ENCODE measurements at regions not wholly inside any gene's neighbourhood (a gene's known extent, or its start where the extent isn't known, plus 50 kb on each side); places are given as distances from the start of the nearest gene placed in this dataset.
"Not testable (repeated sequence)": the region's sequence is repeated elsewhere in the genome, so short reads cannot be mapped to it uniquely, and the experiment has no call there.

DNA sequence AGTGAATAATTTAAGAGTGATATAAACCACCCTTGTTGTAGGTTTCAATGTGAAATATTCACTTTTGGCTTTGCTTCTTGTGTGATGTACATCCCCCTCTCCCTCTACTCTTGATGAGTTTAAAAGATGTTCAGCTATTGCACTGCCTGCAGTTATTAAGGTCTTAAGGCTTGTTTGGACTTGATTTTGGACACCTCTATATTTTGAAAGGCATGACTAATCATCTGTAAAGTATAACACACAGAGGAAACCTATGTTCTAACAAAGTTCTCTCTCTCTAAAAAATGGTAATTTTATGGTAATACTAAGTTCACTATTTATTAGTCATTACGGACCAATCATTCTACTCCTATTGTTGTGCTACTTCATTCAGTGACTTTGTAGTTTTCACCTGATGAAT lies 1719.9 kb downstream of the GRIK2 start:
- DNase-seq: no peak

DNA sequence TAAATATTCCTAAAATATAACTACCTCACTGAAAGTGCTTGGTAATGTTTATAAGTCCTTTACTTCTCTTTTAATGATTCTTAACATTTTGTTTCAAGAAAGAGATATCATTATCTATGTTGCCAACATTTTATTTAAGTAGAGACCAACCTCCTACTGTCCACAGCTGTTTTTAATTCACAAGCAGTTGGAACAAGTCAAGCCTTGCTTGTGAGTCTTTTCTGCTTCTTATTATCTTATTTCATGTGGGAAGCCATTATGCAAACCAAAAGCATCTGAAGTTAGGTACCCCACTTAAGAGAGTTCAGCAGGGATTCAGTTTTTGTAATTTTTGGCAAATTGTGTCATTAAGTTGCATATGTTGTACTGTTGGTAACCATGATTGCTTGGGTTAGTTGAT lies 1714.5 kb downstream of the GRIK2 start:
- no peak for DNase-seq

DNA sequence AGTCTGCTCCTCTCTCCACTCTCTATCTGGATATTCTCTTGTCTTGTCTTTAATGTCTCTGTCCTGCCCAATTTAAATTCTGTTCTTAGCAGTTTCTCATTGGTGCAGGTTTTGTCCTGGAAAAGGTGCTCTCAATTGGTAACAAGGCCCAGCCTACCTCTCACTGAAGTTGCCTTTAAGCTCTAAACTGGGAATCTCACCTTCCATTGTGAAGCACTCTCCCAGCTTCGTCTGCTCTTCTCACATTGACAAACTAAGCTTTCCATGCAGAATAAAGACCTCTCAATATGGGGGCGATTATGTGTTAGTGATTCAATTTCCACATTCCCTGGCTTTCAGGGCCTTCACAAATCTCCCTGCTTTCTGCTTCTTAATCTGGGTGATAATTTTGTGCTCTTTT lies 1712.2 kb downstream of the GRIK2 start:
- DNase-seq: no peak

DNA sequence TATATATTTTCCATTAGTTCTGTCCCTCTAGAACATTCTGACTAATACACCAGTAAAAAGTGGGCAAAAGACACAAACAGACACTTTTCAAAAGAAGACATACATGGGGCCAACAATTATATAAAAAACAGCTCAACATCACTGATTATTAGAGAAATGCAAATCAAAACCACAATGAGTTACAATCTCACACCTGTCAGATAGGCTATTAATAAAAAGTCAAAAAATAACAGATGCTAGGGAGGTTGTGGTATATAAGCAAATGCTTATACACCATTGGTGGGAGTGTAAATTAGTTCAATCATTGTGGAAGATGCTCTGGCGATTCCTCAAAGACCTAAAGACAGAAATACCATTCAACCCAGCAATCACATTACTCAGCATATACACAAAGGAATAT lies 1707.8 kb downstream of the GRIK2 start:
- DNase-seq: no peak

DNA sequence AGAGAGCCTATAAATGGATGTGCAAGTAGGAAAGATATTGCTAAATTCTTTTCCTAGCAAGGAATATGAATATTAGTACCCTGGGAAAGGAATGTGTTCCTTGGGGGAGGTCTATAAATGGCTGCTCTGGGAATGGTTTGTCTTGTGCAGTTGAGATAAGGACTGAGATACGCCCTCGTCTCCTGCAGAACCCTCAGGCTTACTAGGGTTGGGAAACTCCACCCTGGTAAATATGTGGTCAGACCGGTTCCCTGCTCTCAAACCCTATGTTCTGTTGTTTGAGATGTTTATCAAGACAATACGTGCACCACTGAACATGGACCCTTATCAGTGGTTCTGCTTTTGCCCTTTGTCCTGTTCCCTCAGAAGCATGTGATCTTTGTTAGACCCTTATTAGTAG lies 1698.9 kb downstream of the GRIK2 start:
- not testable (repeated sequence) for DNase-seq

DNA sequence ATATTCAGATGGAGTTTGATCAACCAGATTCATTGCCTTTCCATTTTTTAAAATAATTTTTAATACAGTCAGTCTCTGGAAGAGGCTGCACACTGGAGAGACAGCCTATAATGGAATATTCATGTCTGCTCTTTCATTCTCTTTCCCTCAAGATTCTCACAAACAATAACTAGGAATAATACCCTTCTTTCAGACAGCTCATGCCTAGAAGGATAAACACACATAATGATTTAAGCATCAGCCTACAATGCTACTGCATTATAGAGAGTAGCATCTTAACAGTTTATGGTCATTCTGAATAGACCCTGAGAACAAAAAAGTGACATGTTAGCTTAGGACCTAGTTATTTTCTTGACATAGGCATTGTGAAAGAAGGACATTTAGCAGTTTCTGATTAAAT lies 1692.3 kb downstream of the GRIK2 start:
- DNase-seq: no peak

DNA sequence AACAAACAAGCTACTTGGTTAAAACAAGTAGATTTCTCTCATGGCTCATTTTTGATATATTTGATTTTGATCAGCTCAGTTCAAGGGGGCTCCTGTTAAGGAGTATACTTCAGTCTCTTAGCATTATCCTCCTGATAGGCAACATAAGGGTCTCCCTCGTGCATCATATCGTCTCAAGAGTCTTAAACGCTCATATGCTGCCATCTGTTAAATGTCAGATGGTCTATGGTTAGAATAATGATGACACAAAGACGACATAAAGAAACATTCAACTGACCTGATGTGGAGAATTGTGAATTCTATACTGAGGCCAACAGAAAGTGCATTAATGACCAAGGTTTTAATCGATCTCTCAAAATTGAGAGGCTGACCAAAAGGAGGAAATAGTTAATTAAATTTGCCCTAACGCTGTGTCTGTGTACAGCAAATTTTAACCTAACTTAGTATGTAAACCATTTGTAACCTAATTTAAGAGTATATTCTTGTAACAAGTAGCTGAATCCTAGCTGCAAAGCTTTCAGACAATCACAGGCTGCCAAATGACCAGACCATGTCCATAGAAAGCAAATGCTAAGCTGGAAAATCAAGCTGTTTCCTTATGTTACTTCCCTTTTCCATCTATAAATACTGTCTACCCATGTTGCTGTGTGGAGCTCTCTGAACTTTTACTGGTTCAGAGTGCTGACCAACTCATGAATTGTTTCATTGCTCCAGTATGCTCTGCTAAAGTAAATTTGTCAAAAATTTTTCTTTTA lies 1688.5 kb downstream of the GRIK2 start:
- peak; percentile 24 for DNase-seq

DNA sequence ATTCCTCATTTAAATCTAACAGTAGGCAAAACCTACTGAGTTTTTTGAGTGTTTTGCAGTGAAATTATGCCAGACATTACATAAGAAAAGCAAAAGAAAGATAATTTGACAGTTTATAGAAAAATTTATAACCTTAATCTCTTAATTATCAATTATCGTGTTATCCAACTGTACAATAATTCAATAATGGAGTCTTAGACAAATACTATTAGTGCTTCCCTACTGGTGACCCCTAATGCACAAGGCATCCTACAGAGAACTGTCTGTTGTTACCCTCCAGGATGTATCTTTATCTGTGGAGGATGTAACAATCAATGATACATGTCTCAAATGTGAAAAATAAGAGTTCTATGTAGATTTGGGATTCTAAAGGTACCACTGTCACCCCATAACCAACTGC lies 1687.6 kb downstream of the GRIK2 start:
- DNase-seq: no peak

DNA sequence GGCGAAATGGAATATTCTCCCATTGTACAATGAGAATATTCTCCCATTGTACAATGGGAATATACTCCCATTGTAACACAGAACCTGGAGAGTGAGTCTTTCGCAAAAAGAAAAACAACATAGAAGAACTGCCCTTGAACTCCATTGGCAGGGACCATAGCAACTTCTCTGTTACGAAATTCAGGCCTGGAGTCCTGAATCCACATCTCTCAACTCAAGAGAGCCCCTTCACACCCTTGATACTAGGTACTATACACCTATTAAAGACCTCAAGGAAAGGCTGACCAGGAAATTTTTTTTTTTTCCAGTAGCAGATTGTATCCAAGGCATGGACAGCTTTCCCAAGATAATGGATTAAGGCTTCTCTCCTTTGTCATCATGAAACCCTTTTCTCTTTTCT lies 1687.0 kb downstream of the GRIK2 start:
- no peak for DNase-seq

DNA sequence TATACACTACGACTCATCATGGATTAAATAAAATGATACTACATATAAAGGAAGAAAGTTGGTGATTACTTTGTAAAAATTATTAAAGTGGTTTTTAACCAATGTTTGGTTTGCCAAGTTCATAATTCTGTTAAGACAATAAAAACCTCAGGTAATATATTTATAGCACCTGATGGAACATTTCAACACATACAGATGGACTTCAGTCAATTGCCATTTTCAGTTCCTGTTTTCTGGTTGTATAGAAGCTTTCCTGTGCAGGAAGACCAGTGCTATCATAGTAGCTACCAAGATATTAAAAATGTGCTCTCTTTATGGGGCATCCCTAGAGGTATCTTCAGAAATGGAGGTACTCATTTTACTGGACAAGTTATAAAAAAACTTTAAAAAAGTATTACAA lies 1686.4 kb downstream of the GRIK2 start:
- no peak for DNase-seq

DNA sequence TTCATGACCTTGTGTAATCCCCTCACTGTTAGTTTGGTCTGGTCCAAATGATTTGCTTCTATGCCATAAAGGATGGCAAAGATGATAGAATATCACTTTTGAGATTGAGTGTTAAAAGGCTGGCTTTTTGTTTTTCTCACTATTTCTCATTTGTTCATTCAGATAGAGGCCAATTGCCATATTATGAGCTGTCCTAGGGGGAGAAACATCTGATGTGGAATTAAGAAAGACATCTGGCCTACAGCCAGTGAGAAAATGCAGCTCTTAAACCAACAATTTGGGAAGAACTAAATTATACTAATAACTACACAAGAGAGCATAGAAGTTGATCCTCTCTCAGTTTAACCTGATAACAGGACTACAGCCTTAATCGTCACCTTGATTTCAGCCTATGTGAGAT lies 1668.6 kb downstream of the GRIK2 start:
- DNase-seq: no peak

DNA sequence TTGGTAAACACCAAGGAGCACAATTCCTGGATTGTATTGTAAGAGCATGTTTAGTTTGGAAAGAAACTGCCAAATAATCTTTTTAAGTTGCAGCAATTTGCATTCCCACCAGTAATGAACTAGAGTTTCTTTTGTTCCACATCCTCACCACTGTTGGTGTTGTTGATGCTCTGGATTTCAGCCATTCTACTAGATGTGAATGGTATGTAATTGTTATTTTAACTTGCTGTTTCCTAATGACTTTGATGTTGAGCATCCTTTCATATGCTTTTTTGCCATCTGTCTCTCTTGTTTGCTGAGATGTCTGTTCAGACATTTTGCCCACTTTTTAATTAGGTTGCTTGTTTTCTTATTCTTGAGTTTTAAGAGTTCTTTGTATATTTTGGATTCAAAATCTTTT lies 1654.1 kb downstream of the GRIK2 start:
- DNase-seq: no peak

DNA sequence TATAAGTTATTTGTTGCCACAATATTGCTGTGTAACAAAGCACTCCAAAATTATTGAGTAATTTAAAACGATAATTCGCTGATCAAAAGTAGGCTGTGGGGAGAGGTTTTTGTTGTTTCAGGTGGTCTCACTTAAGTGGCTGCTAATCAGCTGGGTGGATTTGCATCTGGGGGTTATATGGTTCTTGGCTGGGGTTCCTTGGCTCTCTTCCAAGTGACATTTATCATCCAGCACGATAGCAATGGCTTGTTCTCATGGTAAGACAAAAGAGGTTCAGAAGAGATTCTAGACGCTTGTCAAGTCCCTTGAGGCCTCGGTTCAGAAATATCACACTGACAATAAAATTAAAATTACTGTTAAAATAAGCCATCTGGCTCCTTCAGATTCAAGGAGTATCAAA lies 1648.8 kb downstream of the GRIK2 start:
- peak; percentile 84 for DNase-seq

DNA sequence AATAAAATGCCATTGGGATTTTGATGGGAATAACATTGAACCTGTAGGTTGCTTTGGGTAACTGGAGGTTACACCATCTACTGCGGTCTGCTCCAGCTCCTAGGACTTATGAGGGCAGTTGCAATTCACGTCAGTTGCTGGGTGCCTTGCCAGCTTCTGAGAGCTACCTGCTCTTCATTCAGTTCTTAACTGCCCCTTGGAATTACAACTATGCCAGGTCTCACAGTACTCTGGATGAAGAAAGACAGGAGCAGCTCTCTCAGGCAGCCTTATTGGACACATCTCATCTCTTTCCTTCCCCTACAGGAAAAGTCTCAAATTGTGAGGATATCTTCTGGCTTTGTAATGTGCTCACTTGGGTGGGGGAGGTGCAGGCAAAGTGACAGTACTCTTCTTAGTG lies 1643.3 kb downstream of the GRIK2 start:
- no peak for DNase-seq

DNA sequence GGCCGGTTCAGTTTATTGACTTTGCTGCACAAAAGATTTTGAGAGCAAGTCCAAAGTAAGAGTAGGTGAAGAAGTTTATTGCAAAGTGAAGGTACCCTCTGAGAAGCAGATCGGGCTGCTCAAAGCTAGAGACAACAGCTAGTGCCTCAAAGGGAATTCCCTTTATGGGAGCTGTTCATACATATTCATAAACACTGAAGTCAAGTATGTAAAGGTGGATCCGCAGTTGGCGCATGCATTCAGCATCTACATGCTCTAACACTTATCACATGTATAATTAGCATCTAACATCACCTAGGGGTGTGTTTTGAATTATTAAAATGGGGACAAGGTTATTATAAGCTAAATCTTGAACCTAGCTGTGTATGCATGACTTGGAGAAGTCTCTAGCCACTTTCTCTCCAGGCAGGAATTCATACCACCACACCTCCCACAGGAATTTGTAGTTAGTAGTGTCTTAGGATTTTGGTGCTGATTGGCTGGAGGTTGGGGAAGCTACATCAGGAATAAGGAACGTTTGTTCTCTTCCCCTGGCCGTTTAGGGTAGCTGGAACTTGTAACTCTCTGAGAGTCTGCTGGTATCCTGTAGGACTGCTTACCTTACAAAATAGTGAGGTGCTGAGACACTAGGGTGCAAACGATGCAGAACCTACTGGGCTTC lies 1633.9 kb downstream of the GRIK2 start:
- no peak for DNase-seq

DNA sequence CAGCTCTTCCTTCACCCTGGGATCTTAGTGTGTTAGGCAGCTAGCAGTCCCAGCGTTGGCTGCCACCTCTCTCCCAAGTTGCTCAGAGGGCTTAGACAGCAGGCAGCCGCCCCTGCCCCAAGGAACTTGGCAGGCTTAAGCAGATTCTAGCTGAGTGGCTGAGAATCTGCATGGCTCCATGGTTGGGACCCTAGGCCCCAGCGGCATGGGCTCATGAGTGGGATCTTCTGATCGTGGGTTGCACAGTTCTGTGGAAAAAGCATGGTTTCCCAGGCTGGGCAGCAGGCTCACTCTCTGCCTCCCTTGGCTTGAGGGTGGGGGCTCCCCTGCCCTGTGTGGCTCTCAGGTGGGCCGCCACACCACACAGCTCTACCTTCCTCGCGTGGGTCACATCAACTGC lies 1624.9 kb downstream of the GRIK2 start:
- DNase-seq: no peak

DNA sequence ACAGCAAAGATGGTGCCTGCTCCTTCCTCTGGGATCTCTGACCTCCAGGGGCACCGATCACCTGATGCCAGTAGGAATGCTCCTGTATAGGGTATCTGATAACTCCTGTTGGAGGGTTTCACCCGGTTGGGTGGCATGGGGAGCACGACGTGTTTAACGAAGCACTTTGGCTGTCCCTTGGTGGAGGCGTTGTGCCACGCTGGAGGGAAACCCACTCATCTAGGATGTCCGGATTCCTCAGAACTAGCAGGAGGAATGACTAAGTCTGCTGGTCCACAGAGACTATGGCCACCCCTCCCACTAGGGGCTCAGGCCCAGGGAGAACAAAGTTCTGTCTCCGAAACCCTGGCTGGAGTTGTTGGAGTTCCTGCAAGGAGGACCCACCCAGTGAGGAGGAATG lies 1624.4 kb downstream of the GRIK2 start:
- no peak for DNase-seq

DNA sequence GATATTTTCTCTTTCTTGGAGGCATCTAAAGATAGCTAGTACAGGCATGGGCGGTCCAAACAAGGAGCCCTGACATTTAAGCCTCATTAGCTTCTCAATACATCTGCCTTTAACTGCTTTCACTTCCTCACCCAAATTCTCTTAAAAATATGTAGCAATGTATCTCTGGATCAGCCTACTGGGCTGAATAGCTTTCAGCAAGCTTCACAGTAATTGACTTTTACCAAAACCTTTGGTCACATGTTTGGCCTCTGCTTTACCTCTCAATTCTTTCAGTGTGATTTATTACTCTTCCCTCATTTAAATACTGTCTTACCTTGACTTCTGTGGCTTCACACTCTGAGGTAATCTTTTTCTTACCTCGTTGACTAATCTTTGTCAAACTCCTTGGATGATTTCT lies 1618.1 kb downstream of the GRIK2 start:
- DNase-seq: no peak

DNA sequence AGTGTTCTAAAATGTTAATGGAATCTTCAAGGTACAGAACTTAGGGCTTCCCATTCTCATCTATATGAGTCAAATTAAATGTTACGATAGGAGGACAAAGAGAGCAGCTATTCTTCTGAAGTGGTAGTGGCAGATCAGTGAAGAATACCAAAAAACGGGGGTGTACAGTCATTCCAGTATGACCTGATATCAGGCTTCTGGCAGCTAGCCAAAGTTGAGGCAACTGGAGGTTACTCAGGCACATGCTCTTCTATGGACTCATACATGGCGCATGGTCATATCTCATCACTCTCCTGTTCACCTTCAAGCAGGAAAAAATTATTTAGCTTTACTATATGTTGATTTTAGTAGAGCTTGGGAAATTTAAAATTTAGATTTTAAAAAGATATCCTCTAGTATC lies 1608.8 kb downstream of the GRIK2 start:
- no peak for DNase-seq

DNA sequence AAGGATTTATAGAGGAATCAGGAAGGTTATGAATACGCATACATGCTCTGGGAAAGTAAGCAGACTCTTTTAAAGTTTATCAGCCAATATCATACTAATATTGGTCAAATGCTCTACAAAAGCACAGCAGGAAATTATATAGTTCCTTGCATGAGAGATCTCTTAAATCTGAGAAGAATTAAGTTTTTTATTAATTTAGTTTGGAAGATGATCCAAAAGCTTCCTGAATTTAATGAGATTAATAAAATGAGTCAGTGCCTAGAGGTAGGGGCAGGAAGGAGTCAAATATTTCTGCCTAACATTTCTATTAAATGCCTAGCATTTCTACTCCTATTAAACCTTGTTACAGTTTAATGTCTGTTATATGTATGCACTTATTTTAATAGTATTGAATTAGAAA lies 1608.2 kb downstream of the GRIK2 start:
- DNase-seq: no peak

DNA sequence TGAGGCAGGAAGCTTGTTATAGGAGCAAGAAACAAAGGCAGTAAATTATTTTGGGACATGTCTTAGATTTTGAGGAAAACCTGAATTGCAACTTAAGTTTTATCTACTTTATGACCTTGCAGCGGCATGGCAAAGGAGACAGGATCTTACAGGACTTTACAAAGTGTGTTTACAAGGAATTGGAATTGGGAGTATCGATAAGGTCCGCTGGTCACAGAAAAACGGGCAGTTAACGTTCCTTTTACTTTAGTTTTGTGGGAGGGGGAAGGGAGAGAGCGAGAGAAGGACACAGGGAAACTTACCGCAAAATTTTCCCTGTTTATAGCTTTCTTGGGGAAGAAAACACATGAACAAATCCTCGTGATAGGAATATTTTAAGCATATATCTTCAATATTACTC lies 1607.2 kb downstream of the GRIK2 start:
- DNase-seq: no peak

DNA sequence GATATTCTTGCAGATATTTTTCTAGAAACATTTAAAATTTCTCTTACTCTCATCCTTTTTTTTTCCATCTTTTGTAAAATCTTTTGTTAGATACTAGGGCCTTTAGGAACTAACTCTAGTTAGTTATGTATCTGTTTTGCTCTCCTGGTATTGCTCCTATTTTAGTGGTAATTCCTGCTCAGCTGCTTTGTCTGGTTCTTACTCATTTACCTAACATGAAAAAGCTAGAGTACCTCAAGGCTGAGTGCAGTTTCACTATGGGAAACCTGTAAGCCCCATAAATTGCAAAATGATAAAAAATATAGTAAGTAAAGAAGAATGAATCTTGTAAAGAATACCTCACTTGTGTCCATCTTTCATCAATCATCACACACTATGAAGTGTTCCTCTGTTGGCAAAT lies 1602.0 kb downstream of the GRIK2 start:
- no peak for DNase-seq

DNA sequence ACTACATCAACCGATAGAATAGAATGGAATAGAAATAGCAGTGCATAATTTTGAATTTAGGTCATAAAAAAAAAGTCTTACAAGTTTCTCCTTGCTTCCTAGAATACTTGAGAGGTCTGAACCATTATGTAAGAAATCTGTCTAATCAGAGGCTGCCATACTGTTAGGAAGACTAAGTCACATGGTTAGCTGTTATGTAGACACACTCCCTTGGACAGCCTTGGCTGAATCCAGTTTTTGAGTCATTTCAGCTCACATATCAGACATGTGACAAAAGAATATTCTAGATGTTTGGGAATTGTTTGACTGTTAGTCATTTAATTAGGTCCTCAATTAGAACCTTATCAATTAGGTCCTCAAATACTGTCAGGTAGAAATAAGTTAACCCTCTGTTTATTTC lies 1601.4 kb downstream of the GRIK2 start:
- DNase-seq: no peak

DNA sequence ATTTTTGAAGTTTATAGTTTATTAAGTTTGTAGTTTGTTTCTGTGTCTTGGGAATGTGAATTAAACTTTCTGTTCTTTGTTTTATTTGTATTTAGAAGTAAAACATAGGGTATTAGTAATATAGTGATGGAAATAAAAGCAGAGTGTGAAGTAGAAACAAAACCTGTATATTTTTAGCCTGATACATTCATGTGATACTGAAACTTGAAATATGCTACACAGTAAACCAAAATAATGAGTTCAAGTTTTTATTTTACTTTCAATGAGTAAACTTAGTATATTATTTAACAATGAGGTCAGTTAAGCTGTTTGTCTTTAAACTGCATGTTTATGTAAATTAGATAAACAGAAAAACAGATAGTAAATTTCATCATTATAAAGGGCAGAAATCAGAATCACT lies 1592.6 kb downstream of the GRIK2 start:
- DNase-seq: no peak

DNA sequence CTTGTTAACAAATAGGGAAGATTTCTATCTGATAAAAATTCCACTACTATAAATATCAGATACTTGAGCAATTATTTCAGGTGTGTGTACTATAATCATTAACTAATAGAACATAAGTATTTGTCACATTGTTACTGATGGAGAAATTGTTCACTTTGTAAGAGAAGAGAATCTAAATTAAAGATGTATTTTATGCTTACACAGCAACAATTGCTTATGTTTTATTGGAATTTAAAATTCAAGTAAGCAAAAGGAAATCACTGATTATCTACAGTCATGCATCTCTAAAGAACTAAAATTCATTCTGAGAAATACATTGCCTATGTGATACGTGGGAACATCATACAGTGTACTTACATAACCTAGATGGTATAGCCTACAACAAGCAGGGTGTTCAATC lies 1590.8 kb downstream of the GRIK2 start:
- no peak for DNase-seq

All from NCI-H2171 (cell line).